ENCODE measurements at regions not wholly inside any gene's neighbourhood (a gene's known extent, or its start where the extent isn't known, plus 50 kb on each side); places are given as distances from the start of the nearest gene placed in this dataset.
"Not testable (repeated sequence)": the region's sequence is repeated elsewhere in the genome, so short reads cannot be mapped to it uniquely, and the experiment has no call there.

GRCh38 chr9:78982849-78983248 lies 588.9 kb upstream of the TLE4 start:
- DNase-seq (ENCODE audit: extremely low spot score, insufficient read length, low read depth), result no peak
- no peak for FAIRE-seq

- DNase-seq (ENCODE audit: extremely low spot score, insufficient read length, low read depth) (no peak), FAIRE-seq (no peak)
These were observed 586.6 kb upstream of the TLE4 start for GRCh38 chr9:78985084-78985738.

- DNase-seq (ENCODE audit: extremely low spot score, insufficient read length, low read depth) (no peak), FAIRE-seq (no peak)
These were observed 585.3 kb upstream of the TLE4 start for GRCh38 chr9:78986446-78986845.

- FAIRE-seq (no peak), DNase-seq (ENCODE audit: extremely low spot score, insufficient read length, low read depth) (no peak)
These were observed 582.6 kb upstream of the TLE4 start for GRCh38 chr9:78989031-78989658.

- FAIRE-seq, result no peak
- no peak for DNase-seq (ENCODE audit: extremely low spot score, insufficient read length, low read depth)
These were observed 577.3 kb upstream of the TLE4 start for GRCh38 chr9:78994471-78994870.

GRCh38 chr9:78994974-78995373 lies 576.8 kb upstream of the TLE4 start:
- not testable (repeated sequence) for DNase-seq (ENCODE audit: extremely low spot score, insufficient read length, low read depth); FAIRE-seq

- no peak for FAIRE-seq
These were observed 574.5 kb upstream of the TLE4 start for GRCh38 chr9:78997296-78997695.

GRCh38 chr9:79000230-79001002 lies 571.3 kb upstream of the TLE4 start:
- no peak for FAIRE-seq
- no peak for DNase-seq (ENCODE audit: extremely low spot score, insufficient read length, low read depth)

More at GRCh38 chr9:78997296-78997695, 574.5 kb upstream of the TLE4 start:
- DNase-seq (ENCODE audit: extremely low spot score, insufficient read length, low read depth), result no peak

- FAIRE-seq (no peak), DNase-seq (ENCODE audit: extremely low spot score, insufficient read length, low read depth) (no peak)
These were observed 570.8 kb upstream of the TLE4 start for GRCh38 chr9:79001012-79001411.

GRCh38 chr9:79003514-79003913 lies 568.3 kb upstream of the TLE4 start:
- no peak for FAIRE-seq

GRCh38 chr9:79004032-79004431 lies 567.7 kb upstream of the TLE4 start:
- FAIRE-seq, result no peak
- DNase-seq (ENCODE audit: extremely low spot score, insufficient read length, low read depth), result no peak

More at GRCh38 chr9:79003514-79003913, 568.3 kb upstream of the TLE4 start:
- no peak for DNase-seq (ENCODE audit: extremely low spot score, insufficient read length, low read depth)

GRCh38 chr9:79006546-79006945 lies 565.2 kb upstream of the TLE4 start:
- DNase-seq (ENCODE audit: extremely low spot score, insufficient read length, low read depth) (no peak), FAIRE-seq (no peak)

GRCh38 chr9:79007701-79008483 lies 563.9 kb upstream of the TLE4 start:
- FAIRE-seq (peak; percentile 29), DNase-seq (ENCODE audit: extremely low spot score, insufficient read length, low read depth) (no peak)

GRCh38 chr9:79008916-79009315 lies 562.8 kb upstream of the TLE4 start:
- no peak for FAIRE-seq

GRCh38 chr9:79011461-79011860 lies 560.3 kb upstream of the TLE4 start:
- DNase-seq (ENCODE audit: extremely low spot score, insufficient read length, low read depth) (no peak), FAIRE-seq (no peak)

More at GRCh38 chr9:79008916-79009315, 562.8 kb upstream of the TLE4 start:
- no peak for DNase-seq (ENCODE audit: extremely low spot score, insufficient read length, low read depth)

GRCh38 chr9:79012561-79012960 lies 559.2 kb upstream of the TLE4 start:
- no peak for DNase-seq (ENCODE audit: extremely low spot score, insufficient read length, low read depth)
- FAIRE-seq, result no peak

- DNase-seq (ENCODE audit: extremely low spot score, insufficient read length, low read depth), result no peak
These were observed 557.8 kb upstream of the TLE4 start for GRCh38 chr9:79013715-79014610.

GRCh38 chr9:79014929-79015699 lies 556.7 kb upstream of the TLE4 start:
- FAIRE-seq (no peak), DNase-seq (ENCODE audit: extremely low spot score, insufficient read length, low read depth) (no peak)

More at GRCh38 chr9:79013715-79014610, 557.8 kb upstream of the TLE4 start:
- FAIRE-seq, result no peak

- FAIRE-seq (no peak), DNase-seq (ENCODE audit: extremely low spot score, insufficient read length, low read depth) (no peak)
These were observed 555.8 kb upstream of the TLE4 start for GRCh38 chr9:79015951-79016350.
